SK-N-SH treated with all-trans-retinoic acid at 6 μM for 48 hours (cell line): ENCODE measurements at regions not wholly inside any gene's neighbourhood (a gene's known extent, or its start where the extent isn't known, plus 50 kb on each side); places are given as distances from the start of the nearest gene placed in this dataset.

ENCODE experiments used
- ATAC-seq: fragments of 200-7000 bp; cut with Tn5 transposase; 3 replicates; pipeline ENCODE4 v1.9.1; 2020; ENCODE audit warnings: mild to moderate bottlenecking, moderate library complexity
- ARNTL ChIP-seq: fragments of 450-650 bp; formaldehyde crosslinking; IDR thresholded peaks from 2 replicates; pipeline ENCODE4 v1.5.0; 2020; ENCODE audit warnings: low read depth, mild to moderate bottlenecking, moderate library complexity, borderline replicate concordance
- BACH2 ChIP-seq: fragments of 250-450 bp; sonication (Bioruptor Pico); IDR thresholded peaks from 2 replicates; pipeline ENCODE4 v1.9.0; 2021; ENCODE audit warnings: mild to moderate bottlenecking, borderline replicate concordance
- CREB5 ChIP-seq: fragments of 250-450 bp; sonication (Bioruptor Pico); IDR thresholded peaks from 2 replicates; pipeline ENCODE4 v1.5.1; 2020; ENCODE audit warnings: low read depth, mild to moderate bottlenecking, moderate library complexity
- CSDC2 ChIP-seq: fragments of 250-450 bp; sonication (Bioruptor Pico); IDR thresholded peaks from 2 replicates; pipeline ENCODE4 v1.5.0; 2020; ENCODE audit warnings: mild to moderate bottlenecking, moderate library complexity
- CSRNP3 ChIP-seq: fragments of 250-450 bp; sonication (Bioruptor Pico); IDR thresholded peaks from 2 replicates; pipeline ENCODE4 v1.5.1; 2021; ENCODE audit warnings: mild to moderate bottlenecking, moderate library complexity
- ESRRG ChIP-seq: fragments of 250-450 bp; sonication (Bioruptor Pico); IDR thresholded peaks from 2 replicates; pipeline ENCODE4 v1.6.1; 2021; ENCODE audit warnings: mild to moderate bottlenecking
- GLIS3 ChIP-seq: fragments of 250-450 bp; sonication (Bioruptor Pico); IDR thresholded peaks from 2 replicates; pipeline ENCODE4 v1.5.0; 2020; ENCODE audit warnings: mild to moderate bottlenecking, moderate library complexity
- ISL1 ChIP-seq: fragments of 250-450 bp; sonication (Bioruptor Pico); IDR thresholded peaks from 2 replicates; pipeline ENCODE4 v2.1.2; 2022; ENCODE audit warnings: mild to moderate bottlenecking, moderate library complexity
- OSR1 ChIP-seq: fragments of 250-450 bp; sonication (Bioruptor Pico); IDR thresholded peaks from 2 replicates; pipeline ENCODE4 v1.8.0; 2022; ENCODE audit warnings: moderate library complexity, mild to moderate bottlenecking, inconsistent platforms
- POU6F1 ChIP-seq: fragments of 250-450 bp; sonication (Bioruptor Pico); IDR thresholded peaks from 2 replicates; pipeline ENCODE4 v1.8.0; 2021; ENCODE audit warnings: low read depth, mild to moderate bottlenecking, moderate library complexity, borderline replicate concordance
- PPARA ChIP-seq: fragments of 250-450 bp; sonication (Bioruptor Pico); IDR thresholded peaks from 2 replicates; pipeline ENCODE4 v1.5.0; 2020; ENCODE audit warnings: mild to moderate bottlenecking, borderline replicate concordance
- RARB ChIP-seq: fragments of 250-450 bp; sonication (Bioruptor Pico); IDR thresholded peaks from 2 replicates; pipeline ENCODE4 v1.8.0; 2021; ENCODE audit warnings: mild to moderate bottlenecking, moderate library complexity
- SNAI2 ChIP-seq: fragments of 250-450 bp; sonication (Bioruptor Pico); IDR thresholded peaks from 2 replicates; pipeline ENCODE4 v1.5.0; 2020; ENCODE audit warnings: mild to moderate bottlenecking, moderate library complexity
- TCF4 ChIP-seq: fragments of 250-450 bp; sonication (Bioruptor Pico); IDR thresholded peaks from 2 replicates; pipeline ENCODE4 v1.8.0; 2021; ENCODE audit warnings: mild to moderate bottlenecking, moderate library complexity, borderline replicate concordance
- TOX ChIP-seq: fragments of 250-450 bp; sonication (Bioruptor Pico); IDR thresholded peaks from 2 replicates; pipeline ENCODE4 v1.8.0; 2021; ENCODE audit warnings: mild to moderate bottlenecking, moderate library complexity, borderline replicate concordance
- TSHZ2 ChIP-seq: fragments of 250-450 bp; sonication (Bioruptor Pico); IDR thresholded peaks from 2 replicates; pipeline ENCODE4 v1.5.0; 2020; ENCODE audit warnings: mild to moderate bottlenecking, moderate library complexity
- ZC3H10 ChIP-seq: fragments of 250-450 bp; sonication (Bioruptor Pico); IDR thresholded peaks from 2 replicates; pipeline ENCODE4 v1.5.1; 2021; ENCODE audit warnings: mild to moderate bottlenecking, moderate library complexity
- ZFP3 ChIP-seq: fragments of 250-450 bp; sonication (Bioruptor Pico); IDR thresholded peaks from 2 replicates; pipeline ENCODE4 v1.5.0; 2020; ENCODE audit warnings: mild to moderate bottlenecking, moderate library complexity
- ZFP30 ChIP-seq: fragments of 450-650 bp; formaldehyde crosslinking; IDR thresholded peaks from 2 replicates; pipeline ENCODE4 v1.5.0; 2022; ENCODE audit warnings: mild to moderate bottlenecking, moderate library complexity
- ZNF565 ChIP-seq: fragments of 450-650 bp; formaldehyde crosslinking; conservative IDR thresholded peaks from 2 replicates; pipeline ENCODE4 v1.5.0; 2020; ENCODE audit warnings: low read depth, mild to moderate bottlenecking, moderate library complexity
- ZNF70 ChIP-seq: fragments of 450-650 bp; formaldehyde crosslinking; IDR thresholded peaks from 2 replicates; pipeline ENCODE4 v1.5.0; 2020; ENCODE audit warnings: mild to moderate bottlenecking, moderate library complexity
- ZNF8 ChIP-seq: fragments of 450-650 bp; formaldehyde crosslinking; IDR thresholded peaks from 2 replicates; pipeline ENCODE4 v1.5.0; 2020; ENCODE audit warnings: mild to moderate bottlenecking, moderate library complexity

- TF ChIP-seq ISL1 (CRISPR knock-in tag) (no peak), ZFP3 (no peak), SNAI2 (no peak), ZNF565 (CRISPR knock-in tag) (no peak), ZNF8 (CRISPR knock-in tag) (no peak), OSR1 (CRISPR knock-in tag) (no peak), PPARA (CRISPR knock-in tag) (no peak), CSDC2 (CRISPR knock-in tag) (no peak), ARNTL (CRISPR knock-in tag) (no peak), TSHZ2 (CRISPR knock-in tag) (no peak), POU6F1 (CRISPR knock-in tag) (no peak), CREB5 (CRISPR knock-in tag) (no peak), ZC3H10 (CRISPR knock-in tag) (no peak), TCF4 (no peak), GLIS3 (no peak), BACH2 (no peak), ESRRG (CRISPR knock-in tag) (no peak)
- TF ChIP-seq, all 23 proteins: peak for 0
- ATAC-seq: no peak
Observed at GRCh38 chr9:115413766-115414382, 295.9 kb upstream of the TNC start.

- no peak for ATAC-seq
- TF ChIP-seq TOX (CRISPR knock-in tag): no peak
- no peak for TF ChIP-seq GLIS3
- no peak for TF ChIP-seq RARB (CRISPR knock-in tag)
- TF ChIP-seq CSRNP3: no peak
- TF ChIP-seq ARNTL (CRISPR knock-in tag): no peak
- no peak for TF ChIP-seq ESRRG (CRISPR knock-in tag)
- TF ChIP-seq ZNF565 (CRISPR knock-in tag): no peak
- no peak for TF ChIP-seq ZFP30 (CRISPR knock-in tag)
- no peak for TF ChIP-seq ISL1 (CRISPR knock-in tag)
- no peak for TF ChIP-seq ZFP3
- no peak for TF ChIP-seq TSHZ2 (CRISPR knock-in tag)
- no peak for TF ChIP-seq PPARA (CRISPR knock-in tag)
- no peak for TF ChIP-seq ZC3H10 (CRISPR knock-in tag)
- no peak for TF ChIP-seq CREB5 (CRISPR knock-in tag)
- no peak for TF ChIP-seq OSR1 (CRISPR knock-in tag)
- no peak for TF ChIP-seq ZNF70
- no peak for TF ChIP-seq POU6F1 (CRISPR knock-in tag)
- TF ChIP-seq TCF4: no peak
Observed at GRCh38 chr9:115414561-115414960, 296.6 kb upstream of the TNC start.
